CD4-positive, alpha-beta T cell (primary cell): ENCODE measurements at regions not wholly inside any gene's neighbourhood (a gene's known extent, or its start where the extent isn't known, plus 50 kb on each side); places are given as distances from the start of the nearest gene placed in this dataset.

Experiments used
- ATAC-seq: fragments of 200-7000 bp; cut with Tn5 transposase; one replicate; pipeline ENCODE4 v1.10.0; 2022; ENCODE audit warnings: mild to moderate bottlenecking; ENCODE audit not compliant: poor library complexity
- CTCF ChIA-PET: fragments of 350-600 bp; sonication (Branson Sonifier 250); formaldehyde crosslinking; loops from one replicate; lab custom pipeline; 2021; ENCODE audit warnings: antibody characterized with exemption, inconsistent platforms; lab: Charles Lee
- POLR2A ChIA-PET: fragments of 350-600 bp; sonication (Branson Sonifier 250); formaldehyde crosslinking; loops from one replicate; lab custom pipeline; 2021; ENCODE audit warnings: antibody characterized with exemption, inconsistent platforms; lab: Charles Lee
- DNase-seq, 14 experiments: peaks; one replicate each; pipeline ENCODE4 v3.0.0-alpha.2; 2013 to 2020; ENCODE audit warnings: mixed read lengths in 2 of 14
- H3K27ac ChIP-seq, 2 donors: one replicate each; pipeline versions ENCODE4 v1.5.1 to v1.7.0; 2013; ENCODE audit warnings: low read length in 2 of 2, low read depth in 1 of 2, mild to moderate bottlenecking in 1 of 2
- H3K27me3 ChIP-seq, 2 experiments: 1 replicate in 1 of 2; 2 replicates in 1 of 2; pipeline versions ENCODE4 v1.6.1 to v1.7.0; 2013; ENCODE audit warnings: low read length in 2 of 2, control low read depth in 1 of 2, mild to moderate bottlenecking in 1 of 2, moderate library complexity in 1 of 2; ENCODE audit not compliant: insufficient read depth in 2 of 2, control insufficient read depth in 1 of 2
- H3K36me3 ChIP-seq: one replicate; pipeline ENCODE4 v1.6.1; 2013; ENCODE audit warnings: low read length, control low read depth; ENCODE audit not compliant: insufficient read depth
- H3K4me1 ChIP-seq: one replicate; pipeline ENCODE4 v1.6.1; 2013; ENCODE audit warnings: low read length, control low read depth; ENCODE audit not compliant: insufficient read depth
- H3K4me3 ChIP-seq: one replicate; pipeline ENCODE4 v1.5.1; 2013; ENCODE audit warnings: mild to moderate bottlenecking, low read length, moderate library complexity
- H3K9me3 ChIP-seq, 2 experiments: 1 replicate in 1 of 2; 2 replicates in 1 of 2; pipeline versions ENCODE4 v1.6.1 to v1.7.0; 2013; ENCODE audit warnings: low read length in 2 of 2, mild to moderate bottlenecking in 2 of 2, control low read depth in 1 of 2, moderate library complexity in 1 of 2; ENCODE audit not compliant: control insufficient read depth in 1 of 2, insufficient read depth in 1 of 2
- H3K27ac Mint-ChIP-seq: one replicate; pipeline ENCODE4 v1.8.0; 2020; ENCODE audit warnings: mixed read lengths
- H3K27me3 Mint-ChIP-seq: one replicate; pipeline ENCODE4 v1.8.0; 2021; ENCODE audit warnings: mixed read lengths
- H3K36me3 Mint-ChIP-seq: one replicate; pipeline ENCODE4 v1.8.0; 2021; ENCODE audit warnings: low read depth, mixed read lengths
- H3K4me1 Mint-ChIP-seq: one replicate; pipeline ENCODE4 v1.8.0; 2021; ENCODE audit warnings: low read depth, mixed read lengths
- H3K4me3 Mint-ChIP-seq: one replicate; pipeline ENCODE4 v1.8.0; 2020; ENCODE audit warnings: mild to moderate bottlenecking, mixed read lengths
- H3K9me3 Mint-ChIP-seq: one replicate; pipeline ENCODE4 v1.8.0; 2020; ENCODE audit warnings: mixed read lengths
- intact Hi-C, 2 experiments: fragments of 100-400 bp; cut with DNase I in 1 of 2; cut with micrococcal nuclease in 1 of 2; formaldehyde crosslinking; loops; one replicate each; pipeline versions ENCODE4 v1.15.1 to v1.9.0; 2023 to 2025; cut with DNase I, micrococcal nuclease
- TF ChIP-seq, protein P1 (sequence below): fragments of 200-600 bp; IDR thresholded peaks from one replicate; pipeline ENCODE4 v1.8.0; 2022; ENCODE audit warnings: antibody characterized with exemption, mild to moderate bottlenecking

DNA sequence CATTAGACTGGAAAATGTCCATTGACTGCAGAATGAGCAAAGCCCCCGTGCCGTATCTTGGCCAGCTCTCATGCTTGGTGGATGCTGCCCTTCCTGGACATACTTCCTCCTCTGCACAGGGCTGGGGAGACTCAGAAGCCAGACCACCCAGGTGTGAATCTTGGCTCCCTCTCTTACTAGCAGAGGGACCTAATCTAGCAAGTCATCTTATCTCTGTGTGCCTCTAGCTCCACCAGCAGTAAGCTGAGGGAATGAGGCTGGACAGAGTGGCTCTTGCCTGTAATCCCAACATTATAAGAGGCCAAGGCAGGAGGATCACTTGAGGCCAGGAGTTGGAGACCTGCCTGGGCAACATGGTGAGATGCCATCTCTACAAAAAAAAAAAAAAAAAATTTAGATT, 173.8 kb upstream of the GHITM start:
- H3K27me3 ChIP-seq, result peaks cover 0 to 3% of the 10 kb centered on the region in 2 experiments
- H3K27ac ChIP-seq, result no peak overlapping the region
- no peak for ATAC-seq
- no peak overlapping the region for H3K4me3 ChIP-seq
- no peaks in the 10 kb centered on the region for H3K9me3 ChIP-seq
- Mint-ChIP-seq H3K36me3 (no peaks in the 10 kb centered on the region), H3K27me3 (no peaks in the 10 kb centered on the region), H3K9me3 (no peaks in the 10 kb centered on the region), H3K27ac (no peak overlapping the region), H3K4me1 (no peaks in the 10 kb centered on the region), H3K4me3 (no peak overlapping the region)
- intact Hi-C loops, result no loop called here
- ChIA-PET POLR2A (no interaction called here), CTCF (no interaction called here)
- H3K36me3 ChIP-seq, result no peaks in the 10 kb centered on the region
- H3K4me1 ChIP-seq, result no peaks in the 10 kb centered on the region
- TF ChIP-seq, protein P1, sequence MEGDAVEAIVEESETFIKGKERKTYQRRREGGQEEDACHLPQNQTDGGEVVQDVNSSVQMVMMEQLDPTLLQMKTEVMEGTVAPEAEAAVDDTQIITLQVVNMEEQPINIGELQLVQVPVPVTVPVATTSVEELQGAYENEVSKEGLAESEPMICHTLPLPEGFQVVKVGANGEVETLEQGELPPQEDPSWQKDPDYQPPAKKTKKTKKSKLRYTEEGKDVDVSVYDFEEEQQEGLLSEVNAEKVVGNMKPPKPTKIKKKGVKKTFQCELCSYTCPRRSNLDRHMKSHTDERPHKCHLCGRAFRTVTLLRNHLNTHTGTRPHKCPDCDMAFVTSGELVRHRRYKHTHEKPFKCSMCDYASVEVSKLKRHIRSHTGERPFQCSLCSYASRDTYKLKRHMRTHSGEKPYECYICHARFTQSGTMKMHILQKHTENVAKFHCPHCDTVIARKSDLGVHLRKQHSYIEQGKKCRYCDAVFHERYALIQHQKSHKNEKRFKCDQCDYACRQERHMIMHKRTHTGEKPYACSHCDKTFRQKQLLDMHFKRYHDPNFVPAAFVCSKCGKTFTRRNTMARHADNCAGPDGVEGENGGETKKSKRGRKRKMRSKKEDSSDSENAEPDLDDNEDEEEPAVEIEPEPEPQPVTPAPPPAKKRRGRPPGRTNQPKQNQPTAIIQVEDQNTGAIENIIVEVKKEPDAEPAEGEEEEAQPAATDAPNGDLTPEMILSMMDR, result no peak
- DNase-seq, result no peak

DNA sequence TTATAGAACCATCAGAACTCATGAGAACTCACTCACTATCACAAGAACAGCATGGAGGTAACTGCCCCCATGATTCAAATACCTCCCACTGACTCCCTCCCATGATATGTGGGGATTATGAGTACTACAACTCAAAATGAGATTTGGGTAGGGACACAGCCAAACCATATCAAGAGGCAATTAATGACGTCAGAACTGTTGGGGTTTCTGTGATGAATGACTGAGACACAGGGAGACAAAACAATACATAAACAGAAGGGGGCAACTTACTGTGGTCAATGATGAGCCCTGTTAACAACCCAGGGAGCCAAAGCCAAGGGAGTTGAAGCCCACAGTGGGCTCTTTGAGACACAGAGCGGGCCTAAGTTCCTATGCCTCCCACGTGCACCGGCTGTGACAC, 171.3 kb upstream of the GHITM start:
- no peaks in the 10 kb centered on the region for H3K9me3 ChIP-seq
- POLR2A ChIA-PET, result no interaction called here
- Mint-ChIP-seq H3K27me3 (no peaks in the 10 kb centered on the region), H3K4me3 (no peak overlapping the region), H3K36me3 (no peaks in the 10 kb centered on the region), H3K4me1 (no peaks in the 10 kb centered on the region), H3K9me3 (no peaks in the 10 kb centered on the region), H3K27ac (no peak overlapping the region)
- CTCF ChIA-PET, result no interaction called here
- DNase-seq, result no peak
- TF ChIP-seq, protein P1, result no peak
- H3K4me3 ChIP-seq, result no peak overlapping the region
- H3K27me3 ChIP-seq, result peaks cover 0 to 3% of the 10 kb centered on the region in 2 experiments
- intact Hi-C loops, result no loop called here
- no peaks in the 10 kb centered on the region for H3K36me3 ChIP-seq
- H3K27ac ChIP-seq, result no peak overlapping the region
- no peak for ATAC-seq
- no peaks in the 10 kb centered on the region for H3K4me1 ChIP-seq

DNA sequence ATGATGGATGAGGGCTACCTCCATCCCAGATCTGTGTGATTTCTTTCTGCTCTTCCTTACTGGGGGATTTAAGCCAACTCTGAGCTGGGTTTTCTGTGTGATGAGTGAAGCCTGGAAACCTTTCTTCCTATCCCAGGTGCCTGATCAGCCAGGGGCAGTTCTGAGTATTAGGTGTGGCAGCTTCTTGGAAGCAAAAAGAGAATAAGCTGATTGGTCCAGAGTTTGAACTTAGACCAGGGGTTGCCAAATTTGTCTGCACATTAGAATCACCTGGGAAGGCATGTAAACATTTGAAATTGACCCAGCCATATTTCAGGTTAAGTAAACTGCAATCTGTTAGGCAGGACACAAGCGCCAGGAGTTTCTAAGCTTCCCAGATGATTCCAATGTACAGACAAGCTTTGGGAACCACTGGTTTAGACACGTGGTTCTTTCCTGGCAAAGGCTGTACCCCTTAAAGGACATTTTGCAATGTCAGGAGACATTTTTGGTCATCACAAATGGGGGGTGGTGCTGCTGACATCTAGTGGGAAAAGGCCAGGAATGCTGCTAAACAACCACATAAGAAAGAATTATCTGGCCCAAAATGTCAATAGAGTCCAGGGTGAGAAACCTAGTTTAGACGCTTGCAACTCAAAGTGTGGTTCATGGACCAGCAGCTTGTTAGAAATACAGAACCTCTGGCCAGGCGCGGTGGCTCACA, 160.5 kb upstream of the GHITM start:
- Histone ChIP-seq H3K9me3 (no peaks in the 10 kb centered on the region), H3K27me3 (no peaks in the 10 kb centered on the region), H3K4me1 (no peaks in the 10 kb centered on the region), H3K36me3 (no peaks in the 10 kb centered on the region), H3K27ac (no peak overlapping the region), H3K4me3 (no peak overlapping the region)
- Mint-ChIP-seq H3K27ac (no peak overlapping the region), H3K9me3 (no peaks in the 10 kb centered on the region), H3K27me3 (peaks cover 5% of the 10 kb centered on the region), H3K4me1 (no peaks in the 10 kb centered on the region), H3K4me3 (no peak overlapping the region), H3K36me3 (no peaks in the 10 kb centered on the region)
- DNase-seq, result no peak
- ChIA-PET POLR2A (no interaction called here), CTCF (no interaction called here)
- intact Hi-C loops, result no loop called here
- ATAC-seq, result no peak
- TF ChIP-seq, protein P1, result no peak
